Heart right ventricle (tissue), 16 donors: ENCODE measurements at regions not wholly inside any gene's neighbourhood (a gene's known extent, or its start where the extent isn't known, plus 50 kb on each side); places are given as distances from the start of the nearest gene placed in this dataset.

Source experiments
- ATAC-seq, 8 donors: fragments of 200-7000 bp; cut with Tn5 transposase; one replicate each; pipeline ENCODE4 v1.9.1; 2020; ENCODE audit warnings: mild to moderate bottlenecking in 8 of 8, moderate library complexity in 8 of 8, moderate number of reproducible peaks in 1 of 8
- DNase-seq, 2 donors: peaks; one replicate each; pipeline ENCODE4 v3.0.0-alpha.2; 2020
- H3K27ac ChIP-seq, 10 donors: fragments of 200-600 bp; sonication (generic) in 2 of 10; one replicate each; pipeline versions ENCODE4 v1.5.0 to v1.8.0; 2020 to 2022; ENCODE audit warnings: mild to moderate bottlenecking in 3 of 10
- H3K27me3 ChIP-seq, 7 donors: fragments of 200-600 bp; one replicate each; pipeline ENCODE4 v1.8.0; 2021 to 2022; ENCODE audit warnings: mild to moderate bottlenecking in 2 of 7
- H3K36me3 ChIP-seq, 9 donors: fragments of 200-600 bp; sonication (generic) in 1 of 9; one replicate each; pipeline versions ENCODE4 v1.5.0 to v1.8.0; 2020 to 2022; ENCODE audit warnings: mild to moderate bottlenecking in 2 of 9
- H3K4me1 ChIP-seq, 9 donors: fragments of 200-600 bp; sonication (generic) in 1 of 9; one replicate each; pipeline versions ENCODE4 v1.5.0 to v1.8.0; 2020 to 2022; ENCODE audit warnings: mild to moderate bottlenecking in 4 of 9
- H3K4me3 ChIP-seq, 10 donors: fragments of 200-600 bp; sonication (generic) in 2 of 10; one replicate each; pipeline versions ENCODE4 v1.5.0 to v1.8.0; 2020 to 2022; ENCODE audit warnings: mild to moderate bottlenecking in 7 of 10, moderate library complexity in 2 of 10
- H3K9me3 ChIP-seq, 11 donors: fragments of 200-600 bp in 10 of 11; sonication (generic) in 2 of 11; one replicate each; pipeline versions ENCODE4 v1.5.0 to v1.8.0; 2013 to 2022; ENCODE audit warnings: mild to moderate bottlenecking in 2 of 11, control low read depth in 1 of 11, moderate library complexity in 1 of 11
- CTCF ChIP-seq, 9 donors: fragments of 200-600 bp; sonication (generic) in 2 of 9; IDR thresholded peaks; one replicate each; pipeline versions ENCODE4 v1.5.0 to v1.8.0; 2021 to 2022; ENCODE audit warnings: antibody characterized with exemption in 9 of 9, mild to moderate bottlenecking in 5 of 9, moderate library complexity in 1 of 9
- WGBS, 2 donors: extraction: QIAGEN DNeasy Blood & Tissue Kit; methylation state at CpG; one replicate each; pipeline ENCODE4 v1.1.7; 2013; ENCODE audit warnings: inconsistent platforms in 1 of 2; 5-methylcytosine and 5-hydroxymethylcytosine counted together
- intact Hi-C, 10 donors: fragments of 100-400 bp; cut with DNase I; formaldehyde crosslinking; loops; one replicate each; pipeline versions ENCODE4 v1.11.1 to v1.14.2; 2022
- donor health status: Arrhythmogenic right ventricular cardiomyopathy.
- donor health status: ischemic (EF 13 %, LVEDD 7.1; RV severe dilation, severe dysfunction).
- donor health status: healthy with polysubstance abuse.
- donor health status: DM: no; HTN: yes; CAD: no.
- donor health status: DM: no; HTN: no; CAD: no.
- donor health status: ischemic (EF 25% LVEDD 6.9; RV normal size, moderate dysfunction).
- donor health status: ischemic (EF 25% LVEDD 5.7; RV mildly dilated, moderate dysfunction).
- donor health status: healthy.
- donor health status: DM: yes; HTN: yes; CAD: no.
- donor health status: Ischemic cardiomyopathy.
- donor health status: ischemic (EF 35%, LVEDD 5.7; RV mildly dilated, moderate dysfunction).
- donor health status: nonischemic (EF 11% LVEDD 7.7; RV severe dilation, severe dysfunction).
- donor health status: DM: yes; HTN: yes; CAD: no.
- donor health status: PGD.
- donor health status: ischemic (EF 29% LVEDD 5.4; RV normal size, mild dysfunction).
- donor health status: nonischemic (EF 23%, LVEDD 6.1; RV moderate dilation, normal function).

GRCh38 chr16:72568502-72568901 lies 396.5 kb upstream of the PMFBP1 start:
- no peaks in the 10 kb centered on the region for H3K27me3 ChIP-seq
- intact Hi-C loops: no loop called here
- H3K4me3 ChIP-seq: no peak overlapping the region
- ATAC-seq (no peak), DNase-seq (no peak)
- no peak overlapping the region for H3K27ac ChIP-seq
- no peak for TF ChIP-seq CTCF (IDR thresholded peaks at IDR 0.05)
- H3K9me3 ChIP-seq: no peaks in the 10 kb centered on the region
- 0 to 25% methylated on average over 1 of the region's 1 CpG for WGBS, 2 donors
- no peaks in the 10 kb centered on the region for H3K36me3 ChIP-seq
- no peaks in the 10 kb centered on the region for H3K4me1 ChIP-seq

GRCh38 chr16:72566174-72566573 lies 394.2 kb upstream of the PMFBP1 start:
- ATAC-seq (no peak), DNase-seq (no peak)
- no peak for TF ChIP-seq CTCF (IDR thresholded peaks at IDR 0.05)
- H3K4me3 ChIP-seq: no peak overlapping the region
- WGBS, 2 donors: 87 to 89% methylated on average over 1 of the region's 1 CpG
- intact Hi-C loops: no loop called here
- H3K4me1 ChIP-seq: no peaks in the 10 kb centered on the region
- H3K36me3 ChIP-seq: no peaks in the 10 kb centered on the region
- H3K9me3 ChIP-seq: no peaks in the 10 kb centered on the region
- H3K27me3 ChIP-seq: no peaks in the 10 kb centered on the region
- no peak overlapping the region for H3K27ac ChIP-seq

GRCh38 chr16:72565106-72565505 lies 393.2 kb upstream of the PMFBP1 start:
- no peak overlapping the region for H3K27ac ChIP-seq
- intact Hi-C loops: no loop called here
- H3K27me3 ChIP-seq: no peaks in the 10 kb centered on the region
- ATAC-seq: no peak
- H3K9me3 ChIP-seq: no peaks in the 10 kb centered on the region
- H3K4me1 ChIP-seq: no peaks in the 10 kb centered on the region
- TF ChIP-seq CTCF (IDR thresholded peaks at IDR 0.05): no peak
- 94 to 97% methylated on average over 4 of the region's 4 CpGs for WGBS, 2 donors
- H3K36me3 ChIP-seq: no peaks in the 10 kb centered on the region
- no peak for DNase-seq
- H3K4me3 ChIP-seq: no peak overlapping the region

- H3K36me3 ChIP-seq: no peaks in the 10 kb centered on the region
- no peak overlapping the region for H3K27ac ChIP-seq
- no peaks in the 10 kb centered on the region for H3K27me3 ChIP-seq
- intact Hi-C loops: no loop called here
- no peak for TF ChIP-seq CTCF (IDR thresholded peaks at IDR 0.05)
- ATAC-seq (no peak), DNase-seq (no peak)
- H3K4me1 ChIP-seq: no peaks in the 10 kb centered on the region
- no peaks in the 10 kb centered on the region for H3K9me3 ChIP-seq
- 22 to 32% methylated on average over 2 of the region's 2 CpGs for WGBS, 2 donors
- H3K4me3 ChIP-seq: no peak overlapping the region
Measured at GRCh38 chr16:72560617-72561016, 388.7 kb upstream of the PMFBP1 start.

- no peak overlapping the region for H3K4me3 ChIP-seq
Measured at GRCh38 chr16:72558501-72558900, 386.5 kb upstream of the PMFBP1 start.

More at GRCh38 chr16:72558501-72558900, 386.5 kb upstream of the PMFBP1 start:
- Histone ChIP-seq H3K27ac (no peak overlapping the region), H3K36me3 (no peaks in the 10 kb centered on the region), H3K4me1 (no peaks in the 10 kb centered on the region), H3K9me3 (no peaks in the 10 kb centered on the region), H3K27me3 (no peaks in the 10 kb centered on the region)
- ATAC-seq (no peak), DNase-seq (no peak)
- intact Hi-C loops: no loop called here
- TF ChIP-seq CTCF (IDR thresholded peaks at IDR 0.05): no peak
- 95 to 97% methylated on average over 5 of the region's 5 CpGs for WGBS, 2 donors
